22Rv1 (cell line): ENCODE measurements at regions not wholly inside any gene's neighbourhood (a gene's known extent, or its start where the extent isn't known, plus 50 kb on each side); places are given as distances from the start of the nearest gene placed in this dataset.

Experiments
- H3K27ac ChIP-seq: fragments of 450-650 bp; 2 replicates; pipeline ENCODE4 v1.5.1; 2017
- CTCF ChIP-seq: fragments of 450-650 bp; IDR thresholded peaks from 2 replicates; pipeline ENCODE4 v1.5.1; 2017; ENCODE audit warnings: mild to moderate bottlenecking
- ZFX ChIP-seq: fragments of 450-650 bp; IDR thresholded peaks from 2 replicates; pipeline ENCODE4 v1.6.1; 2017; ENCODE audit warnings: antibody characterized with exemption, borderline replicate concordance

GRCh38 chr2:147382322-147382948 is 462.4 kb upstream of the ACVR2A start:
- H3K27ac ChIP-seq, result no peak overlapping the region
- TF ChIP-seq CTCF (no peak), ZFX (no peak)

GRCh38 chr2:147378403-147378802 is 466.4 kb upstream of the ACVR2A start:
- H3K27ac ChIP-seq, result no peak overlapping the region
- TF ChIP-seq ZFX, result no peak
- no peak for TF ChIP-seq CTCF

GRCh38 chr2:147375073-147375472 is 469.8 kb upstream of the ACVR2A start:
- TF ChIP-seq ZFX (no peak), CTCF (no peak)
- H3K27ac ChIP-seq, result no peak overlapping the region

- TF ChIP-seq ZFX, result no peak
- TF ChIP-seq CTCF, result no peak
Measured at GRCh38 chr2:147374423-147374811, 470.4 kb upstream of the ACVR2A start.

GRCh38 chr2:147373800-147374422 is 470.9 kb upstream of the ACVR2A start:
- no peak overlapping the region for H3K27ac ChIP-seq

More at GRCh38 chr2:147374423-147374811, 470.4 kb upstream of the ACVR2A start:
- no peak overlapping the region for H3K27ac ChIP-seq

GRCh38 chr2:147368306-147368705 is 476.5 kb upstream of the ACVR2A start:
- TF ChIP-seq CTCF (no peak), ZFX (no peak)
- no peak overlapping the region for H3K27ac ChIP-seq

More at GRCh38 chr2:147373800-147374422, 470.9 kb upstream of the ACVR2A start:
- TF ChIP-seq CTCF (no peak), ZFX (no peak)

- no peak for TF ChIP-seq CTCF
- no peak for TF ChIP-seq ZFX
Measured at GRCh38 chr2:147366279-147366678, 478.6 kb upstream of the ACVR2A start.

More at GRCh38 chr2:147366279-147366678, 478.6 kb upstream of the ACVR2A start:
- no peak overlapping the region for H3K27ac ChIP-seq
